A549 (cell line): ENCODE measurements at regions not wholly inside any gene's neighbourhood (a gene's known extent, or its start where the extent isn't known, plus 50 kb on each side); places are given as distances from the start of the nearest gene placed in this dataset.

Experiments used
- CEBPB ChIP-seq, 2 experiments: fragments of >200 bp in 1 of 2; sonication (Bioruptor Twin) in 1 of 2; formaldehyde crosslinking in 1 of 2; IDR thresholded peaks; 2 replicates each; pipeline ENCODE4 v1.6.1; 2012 to 2016
- CTCF ChIP-seq: fragments of >200 bp; sonication (Bioruptor Twin); formaldehyde crosslinking; IDR thresholded peaks from 3 replicates; pipeline ENCODE4 v1.5.1; 2016
- JUN ChIP-seq, 2 experiments: fragments of >200 bp; sonication (Bioruptor Twin); formaldehyde crosslinking; IDR thresholded peaks; 2 replicates in 1 of 2; 3 replicates in 1 of 2; pipeline ENCODE4 v1.6.1; 2016 to 2017
- POLR2A ChIP-seq: IDR thresholded peaks from 2 replicates; pipeline ENCODE4 v1.6.1; 2012; ENCODE audit warnings: mild to moderate bottlenecking, low read length
- REST ChIP-seq: fragments of 200-600 bp; sonication (generic); IDR thresholded peaks from 2 replicates; pipeline ENCODE4 v1.6.1; 2016; ENCODE audit warnings: antibody characterized with exemption, mild to moderate bottlenecking, moderate library complexity
- RFX5 ChIP-seq: fragments of 450-650 bp; IDR thresholded peaks from 2 replicates; pipeline ENCODE4 v1.7.1; 2014; ENCODE audit warnings: antibody characterized with exemption, mild to moderate bottlenecking, moderate library complexity

GRCh38 chr6:163844357-163844756 lies 429.8 kb downstream of the QKI start:
- TF ChIP-seq CEBPB (IDR thresholded peaks at IDR 0.05) (no peak), JUN (IDR thresholded peaks at IDR 0.05) (no peak), POLR2A (no peak), CTCF (no peak), RFX5 (no peak), REST (no peak)
